Endometrium (tissue), 2 donors: ENCODE measurements at regions not wholly inside any gene's neighbourhood (a gene's known extent, or its start where the extent isn't known, plus 50 kb on each side); places are given as distances from the start of the nearest gene placed in this dataset.
"Not testable (repeated sequence)": the region's sequence is repeated elsewhere in the genome, so short reads cannot be mapped to it uniquely, and the experiment has no call there.

ENCODE experiments used
- FAIRE-seq: peaks from 2 replicates; lab custom pipeline; 2012; peaks lifted over from hg19 to GRCh38; lab: Jason Lieb, UNC
- donor health status: control.
- donor health status: control.

- FAIRE-seq, result no peak
Observed at GRCh38 chr1:214983126-214983869, 99.2 kb upstream of the KCNK2 start.

GRCh38 chr1:214989341-214989740 lies 93.2 kb upstream of the KCNK2 start:
- FAIRE-seq, result no peak

GRCh38 chr1:214990619-214991018 lies 91.9 kb upstream of the KCNK2 start:
- no peak for FAIRE-seq

GRCh38 chr1:214991691-214992315 lies 90.7 kb upstream of the KCNK2 start:
- FAIRE-seq, result no peak

- FAIRE-seq, result no peak
Observed at GRCh38 chr1:214993419-214993818, 89.1 kb upstream of the KCNK2 start.

DNA sequence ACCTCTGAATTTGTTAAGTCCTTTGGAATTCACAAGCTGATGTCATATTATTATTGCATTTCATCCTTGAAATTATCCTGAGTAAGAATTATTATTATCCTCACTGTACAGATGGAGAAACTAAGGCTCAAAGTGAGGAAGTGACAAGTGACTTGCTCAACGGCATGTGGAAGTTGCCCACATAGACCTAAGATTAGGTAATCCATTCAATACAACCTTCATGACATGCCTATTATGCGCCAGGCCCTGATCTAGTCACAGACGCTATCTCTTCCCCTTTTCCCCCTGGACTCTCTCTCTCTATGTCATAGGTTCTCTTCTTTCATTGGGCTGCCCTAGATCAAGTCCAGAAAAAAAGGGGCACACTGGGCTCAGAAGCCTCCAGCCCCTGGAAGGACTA lies 84.9 kb upstream of the KCNK2 start:
- FAIRE-seq, result no peak

GRCh38 chr1:215001419-215002021 lies 81.0 kb upstream of the KCNK2 start:
- no peak for FAIRE-seq

DNA sequence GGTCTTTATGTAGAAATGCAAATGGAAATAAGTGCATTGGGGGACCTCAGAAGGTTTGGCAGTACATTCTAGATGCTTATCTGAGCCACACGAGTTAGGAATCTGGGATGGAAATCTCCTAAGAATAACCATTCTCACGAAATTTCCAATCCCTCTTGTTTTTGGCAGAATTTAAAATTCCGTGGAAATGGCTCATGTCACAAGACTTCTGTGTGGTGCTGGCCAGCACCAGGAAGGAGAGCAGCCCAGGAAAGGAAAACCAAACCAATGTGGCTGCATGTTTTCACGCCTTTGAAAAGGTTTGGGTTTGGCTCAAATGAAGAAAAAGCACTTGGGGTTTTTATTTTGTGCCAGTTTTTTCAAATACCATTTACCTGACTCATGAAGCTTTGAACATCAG lies 80.1 kb upstream of the KCNK2 start:
- FAIRE-seq, result no peak

DNA sequence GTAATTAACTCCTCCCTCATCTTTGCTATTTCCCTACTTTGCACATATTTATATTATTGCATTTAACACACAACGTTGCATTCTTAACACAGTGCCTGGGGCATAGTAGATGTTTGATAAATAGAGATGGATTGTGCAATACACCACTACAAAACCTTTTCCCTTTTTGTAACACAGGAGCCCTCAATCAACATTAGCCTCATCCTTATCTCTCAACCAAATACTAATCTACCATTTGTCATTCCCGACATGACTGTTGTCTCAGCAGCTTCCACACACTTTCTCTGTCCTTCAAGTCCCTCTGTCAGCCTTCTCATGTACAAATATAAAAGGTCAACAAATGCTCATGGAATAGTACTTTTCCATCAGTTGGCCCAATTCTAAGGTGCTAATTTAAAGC lies 78.9 kb upstream of the KCNK2 start:
- no peak for FAIRE-seq

DNA sequence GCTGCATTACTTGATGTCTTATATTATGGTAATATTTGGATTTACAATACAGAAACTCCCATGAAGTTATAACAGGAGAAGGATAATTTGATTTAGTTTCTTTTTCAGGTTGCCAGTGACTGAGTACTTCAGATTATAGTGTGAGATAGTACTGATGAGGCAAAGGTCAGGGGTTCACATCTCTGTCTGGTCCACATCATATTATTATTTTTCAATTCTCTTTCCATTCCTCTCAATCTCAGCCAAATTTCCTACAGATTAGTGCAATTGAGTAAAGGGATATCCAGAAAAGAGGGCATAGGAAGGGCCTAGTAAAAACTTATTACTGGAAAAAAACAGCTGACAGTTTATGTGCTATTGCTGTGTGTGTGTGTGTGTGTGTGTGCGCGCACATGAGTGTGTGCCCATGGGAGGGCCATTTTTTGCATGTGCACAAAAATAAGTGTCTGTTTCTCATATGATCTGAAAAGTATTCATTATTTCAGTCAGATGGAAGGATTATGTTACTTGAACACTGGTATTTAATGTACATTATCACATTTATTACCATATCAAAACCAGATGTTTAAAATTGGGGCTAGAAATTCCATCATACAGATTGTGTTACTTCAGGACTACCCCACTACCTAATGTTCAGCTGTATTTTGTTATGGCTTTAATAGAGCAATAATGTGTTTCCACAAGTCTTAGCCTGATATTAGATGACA lies 78.3 kb upstream of the KCNK2 start:
- FAIRE-seq, result no peak

GRCh38 chr1:215005078-215005477 lies 77.5 kb upstream of the KCNK2 start:
- peak; percentile 23 for FAIRE-seq

DNA sequence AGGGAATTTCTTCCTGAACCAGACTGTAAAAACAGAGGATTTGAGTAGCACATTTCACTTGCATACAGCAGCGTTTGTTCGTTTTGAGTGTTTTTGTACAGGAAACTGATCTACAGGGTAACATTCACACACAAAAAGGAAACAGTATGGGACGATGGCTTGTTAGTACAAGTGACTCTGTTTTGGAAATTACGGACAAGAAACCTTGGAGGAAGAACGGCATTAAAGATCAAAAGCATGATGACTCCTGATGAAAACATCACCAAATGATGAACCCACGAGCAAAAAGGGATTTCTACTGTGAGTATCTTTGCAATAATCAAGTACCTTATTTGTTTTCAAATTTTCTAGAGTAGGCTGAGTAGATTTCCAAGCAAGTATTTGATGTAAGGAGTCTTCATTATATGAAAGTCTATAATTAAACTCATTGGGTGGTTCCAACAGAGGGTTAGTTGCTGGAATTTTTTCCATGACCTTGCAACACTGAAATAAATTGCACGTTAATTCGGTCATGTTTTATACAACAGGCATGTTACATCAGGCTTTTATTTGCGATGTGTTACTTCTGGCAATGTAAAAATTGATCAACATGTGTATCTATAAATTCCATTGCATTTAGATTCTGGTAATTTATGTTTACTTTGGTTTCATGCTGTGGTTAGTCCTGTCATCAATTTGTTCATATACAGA lies 76.7 kb upstream of the KCNK2 start:
- FAIRE-seq, result no peak

GRCh38 chr1:215007880-215008279 lies 74.7 kb upstream of the KCNK2 start:
- FAIRE-seq, result no peak

GRCh38 chr1:215018555-215018954 lies 64.0 kb upstream of the KCNK2 start:
- FAIRE-seq, result no peak

DNA sequence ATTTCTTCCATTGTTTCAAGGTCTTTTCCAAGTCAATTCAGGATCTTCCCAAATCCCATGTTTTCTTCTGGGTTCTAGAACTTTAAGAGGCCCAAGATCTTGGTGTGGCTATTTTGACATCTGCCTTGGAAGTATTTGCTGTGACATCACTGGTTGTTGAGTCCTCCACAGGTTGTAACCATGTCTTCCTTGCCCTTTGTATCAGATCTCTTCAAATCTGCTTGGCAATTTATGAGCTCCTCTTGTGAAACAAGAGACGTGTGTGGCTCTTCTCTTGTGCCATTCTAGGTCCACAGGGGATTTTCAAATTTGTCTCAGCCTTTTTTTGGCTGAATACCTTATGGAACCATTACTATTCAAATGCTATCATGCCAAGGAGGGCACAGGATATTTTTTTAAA lies 60.3 kb upstream of the KCNK2 start:
- no peak for FAIRE-seq

- FAIRE-seq, result no peak
Observed at GRCh38 chr1:215022741-215023141, 59.8 kb upstream of the KCNK2 start.

GRCh38 chr1:215023155-215023832 lies 59.2 kb upstream of the KCNK2 start:
- FAIRE-seq, result no peak

- no peak for FAIRE-seq
Observed at GRCh38 chr1:215028954-215029353, 53.6 kb upstream of the KCNK2 start.

DNA sequence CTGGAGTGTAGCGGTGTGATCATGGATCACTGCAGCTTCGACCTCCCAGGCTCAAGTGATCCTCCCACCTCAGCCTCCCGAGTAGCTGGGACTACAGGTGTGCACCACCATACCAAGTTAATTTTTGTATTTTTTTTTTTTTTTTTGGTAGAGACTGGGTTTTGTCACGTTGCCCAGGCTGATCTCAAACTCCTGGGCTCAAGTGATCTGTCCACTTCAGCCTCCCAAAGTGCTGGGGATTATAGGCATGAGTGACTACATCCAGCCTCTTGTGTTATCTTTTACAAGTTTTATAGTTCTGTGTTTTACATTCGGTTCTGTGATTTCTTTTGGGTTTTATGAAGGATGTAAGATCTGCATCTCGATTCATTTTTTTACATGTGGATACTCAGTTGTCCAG lies 52.0 kb upstream of the KCNK2 start:
- not testable (repeated sequence) for FAIRE-seq

DNA sequence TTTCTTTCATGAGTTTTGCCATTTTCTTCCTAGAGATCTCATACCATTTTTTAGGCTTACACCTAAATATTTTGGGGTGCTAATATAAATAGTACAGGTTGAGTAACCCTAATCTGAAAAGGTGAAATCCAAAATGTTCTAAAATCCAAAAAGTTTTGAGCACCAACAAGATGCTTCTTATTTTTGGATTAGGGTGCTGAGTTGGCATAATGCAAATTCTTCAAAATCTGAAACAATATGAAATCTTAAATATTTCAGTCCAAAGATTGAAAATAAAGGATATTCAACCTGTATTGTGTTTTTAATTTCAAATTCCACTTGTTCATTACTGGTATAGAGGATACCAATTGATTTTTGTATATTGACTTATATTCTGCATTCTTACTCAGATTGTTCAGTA lies 51.1 kb upstream of the KCNK2 start:
- FAIRE-seq, result no peak
